ENCODE measurements at regions not wholly inside any gene's neighbourhood (a gene's known extent, or its start where the extent isn't known, plus 50 kb on each side); places are given as distances from the start of the nearest gene placed in this dataset.
A peak's percentile ranks its signal among the peaks of the same experiment; 100 is the strongest.
"Not testable (repeated sequence)": the region's sequence is repeated elsewhere in the genome, so short reads cannot be mapped to it uniquely, and the experiment has no call there.

DNA sequence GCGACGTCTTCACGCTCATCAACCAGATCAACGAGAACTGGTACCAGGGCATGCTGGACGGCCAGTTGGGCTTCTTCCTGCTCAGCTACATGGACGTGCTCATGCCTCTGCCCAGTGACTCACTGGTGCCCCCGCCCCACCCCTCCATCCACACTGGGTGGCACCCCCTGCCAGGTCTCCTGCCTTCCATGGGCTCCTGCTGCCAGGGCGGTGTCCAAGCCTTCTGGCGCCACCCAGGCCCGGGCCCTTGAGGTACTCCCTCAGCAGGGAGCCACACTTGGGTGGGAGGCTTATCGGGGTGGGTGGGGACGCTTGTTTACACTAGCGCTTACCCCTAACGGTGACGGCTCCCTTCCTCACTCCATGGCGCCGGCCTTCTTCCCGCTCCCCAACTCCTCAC lies 148.2 kb downstream of the GOSR1 start:
- H3K27ac Mint-ChIP-seq; H3K36me3 ChIP-seq (ENCODE audit: insufficient read depth, low read length); H3K9me3 Mint-ChIP-seq; ATAC-seq (ENCODE audit: poor library complexity); POLR2A ChIA-PET; H3K36me3 Mint-ChIP-seq (ENCODE audit: low read depth); H3K27me3 Mint-ChIP-seq; CTCF ChIA-PET; H3K4me1 Mint-ChIP-seq (ENCODE audit: low read depth); H3K4me1 ChIP-seq (ENCODE audit: insufficient read depth, low read length); intact Hi-C loops (cut with DNase I, micrococcal nuclease); H3K27ac ChIP-seq (ENCODE audit: low read depth in 1 of 2, low read length in 2 of 2); H3K27me3 ChIP-seq (ENCODE audit: control insufficient read depth in 1 of 2, insufficient read depth in 2 of 2, low read length in 2 of 2); H3K9me3 ChIP-seq (ENCODE audit: control insufficient read depth in 1 of 2, insufficient read depth in 1 of 2, low read length in 2 of 2); H3K4me3 Mint-ChIP-seq; DNase-seq; H3K4me3 ChIP-seq (ENCODE audit: low read length): not testable (repeated sequence)

DNA sequence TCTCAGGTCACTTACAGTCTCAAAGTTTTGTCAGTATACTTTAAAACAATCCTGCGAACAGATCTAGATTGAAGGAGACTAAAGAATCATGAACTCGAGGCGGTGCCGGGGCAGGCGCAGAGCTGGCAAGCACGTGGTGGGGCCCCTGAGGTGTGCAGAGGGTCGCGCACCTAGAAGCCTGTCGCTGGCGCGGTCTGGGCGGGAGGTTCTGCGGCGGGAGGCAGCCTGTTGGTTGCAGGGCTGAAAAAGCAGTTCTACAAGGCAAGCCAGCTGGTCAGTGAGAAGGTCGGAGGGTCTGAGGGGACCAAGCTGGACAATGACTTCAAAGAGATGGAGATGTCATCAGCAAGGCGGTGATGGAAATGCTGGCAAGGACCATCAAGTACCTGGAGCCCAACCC lies 147.0 kb downstream of the GOSR1 start:
- ATAC-seq (ENCODE audit: poor library complexity); H3K27ac Mint-ChIP-seq; H3K36me3 Mint-ChIP-seq (ENCODE audit: low read depth); H3K4me1 ChIP-seq (ENCODE audit: insufficient read depth, low read length); H3K27me3 ChIP-seq (ENCODE audit: control insufficient read depth in 1 of 2, insufficient read depth in 2 of 2, low read length in 2 of 2); CTCF ChIA-PET; H3K36me3 ChIP-seq (ENCODE audit: insufficient read depth, low read length); H3K27ac ChIP-seq (ENCODE audit: low read depth in 1 of 2, low read length in 2 of 2); H3K4me3 Mint-ChIP-seq; H3K4me1 Mint-ChIP-seq (ENCODE audit: low read depth); H3K4me3 ChIP-seq (ENCODE audit: low read length); intact Hi-C loops (cut with DNase I, micrococcal nuclease); H3K9me3 Mint-ChIP-seq; POLR2A ChIA-PET; H3K27me3 Mint-ChIP-seq; DNase-seq; H3K9me3 ChIP-seq (ENCODE audit: control insufficient read depth in 1 of 2, insufficient read depth in 1 of 2, low read length in 2 of 2): not testable (repeated sequence)

DNA sequence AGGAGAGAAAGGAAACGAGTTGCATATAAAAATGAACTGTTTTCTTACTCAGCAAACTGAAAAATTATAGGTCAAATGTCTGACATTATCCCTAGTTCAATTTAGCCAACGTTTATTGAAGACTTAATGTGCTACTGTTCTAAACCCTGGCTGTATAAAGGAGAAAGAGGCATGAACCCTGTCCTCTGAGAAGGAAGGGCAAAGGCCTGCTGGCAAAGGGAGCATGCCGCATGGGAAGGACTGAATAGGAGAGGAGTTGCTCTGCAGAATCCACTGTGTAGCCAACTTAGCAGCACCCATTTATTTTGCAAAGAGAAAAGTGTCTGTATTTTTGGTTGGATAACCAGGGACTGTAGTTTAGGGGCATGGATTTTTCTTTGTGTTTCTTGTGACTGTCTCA lies 132.5 kb downstream of the GOSR1 start:
- H3K4me3 Mint-ChIP-seq; ATAC-seq (ENCODE audit: poor library complexity); H3K27me3 Mint-ChIP-seq; CTCF ChIA-PET; intact Hi-C loops (cut with DNase I, micrococcal nuclease); H3K4me3 ChIP-seq (ENCODE audit: low read length); H3K4me1 Mint-ChIP-seq (ENCODE audit: low read depth); H3K27ac Mint-ChIP-seq; H3K36me3 ChIP-seq (ENCODE audit: insufficient read depth, low read length); H3K27ac ChIP-seq (ENCODE audit: low read depth in 1 of 2, low read length in 2 of 2); POLR2A ChIA-PET; H3K4me1 ChIP-seq (ENCODE audit: insufficient read depth, low read length); H3K27me3 ChIP-seq (ENCODE audit: control insufficient read depth in 1 of 2, insufficient read depth in 2 of 2, low read length in 2 of 2); H3K9me3 ChIP-seq (ENCODE audit: control insufficient read depth in 1 of 2, insufficient read depth in 1 of 2, low read length in 2 of 2); DNase-seq; H3K9me3 Mint-ChIP-seq: not testable (repeated sequence)
- H3K36me3 Mint-ChIP-seq (ENCODE audit: low read depth) = peaks cover 16% of the 10 kb centered on the region

DNA sequence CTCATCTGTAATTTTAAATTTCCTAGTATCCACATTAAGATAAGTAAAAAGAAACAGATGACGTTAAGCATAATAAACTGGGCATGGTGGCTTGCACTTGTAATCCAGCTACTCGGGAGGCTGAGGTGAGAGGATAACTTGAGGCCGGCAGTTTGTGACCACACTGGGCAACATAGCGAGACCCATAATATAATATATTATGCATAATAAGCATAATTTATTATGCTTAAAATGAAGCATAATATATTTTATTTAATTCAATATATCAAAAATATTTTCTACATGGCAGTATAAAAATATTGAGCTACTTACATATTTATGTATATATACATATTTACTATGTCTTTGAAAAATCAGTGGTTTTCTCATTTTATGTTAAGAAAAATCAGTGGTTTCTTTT lies 128.3 kb downstream of the GOSR1 start:
- Histone ChIP-seq H3K27me3 (ENCODE audit: control insufficient read depth in 1 of 2, insufficient read depth in 2 of 2, low read length in 2 of 2) (no peaks in the 10 kb centered on the region), H3K9me3 (ENCODE audit: control insufficient read depth in 1 of 2, insufficient read depth in 1 of 2, low read length in 2 of 2) (no peaks in the 10 kb centered on the region), H3K4me1 (ENCODE audit: insufficient read depth, low read length) (peaks cover 4% of the 10 kb centered on the region), H3K27ac (ENCODE audit: low read depth in 1 of 2, low read length in 2 of 2) (no peak overlapping the region), H3K36me3 (ENCODE audit: insufficient read depth, low read length) (peaks cover under 1% of the 10 kb centered on the region), H3K4me3 (ENCODE audit: low read length) (no peak overlapping the region)
- Mint-ChIP-seq H3K9me3 (no peaks in the 10 kb centered on the region), H3K36me3 (ENCODE audit: low read depth) (peaks cover 5% of the 10 kb centered on the region), H3K27ac (no peak overlapping the region), H3K27me3 (no peaks in the 10 kb centered on the region), H3K4me1 (ENCODE audit: low read depth) (peaks cover 28% of the 10 kb centered on the region), H3K4me3 (no peak overlapping the region)
- TF ChIP-seq, protein P1, sequence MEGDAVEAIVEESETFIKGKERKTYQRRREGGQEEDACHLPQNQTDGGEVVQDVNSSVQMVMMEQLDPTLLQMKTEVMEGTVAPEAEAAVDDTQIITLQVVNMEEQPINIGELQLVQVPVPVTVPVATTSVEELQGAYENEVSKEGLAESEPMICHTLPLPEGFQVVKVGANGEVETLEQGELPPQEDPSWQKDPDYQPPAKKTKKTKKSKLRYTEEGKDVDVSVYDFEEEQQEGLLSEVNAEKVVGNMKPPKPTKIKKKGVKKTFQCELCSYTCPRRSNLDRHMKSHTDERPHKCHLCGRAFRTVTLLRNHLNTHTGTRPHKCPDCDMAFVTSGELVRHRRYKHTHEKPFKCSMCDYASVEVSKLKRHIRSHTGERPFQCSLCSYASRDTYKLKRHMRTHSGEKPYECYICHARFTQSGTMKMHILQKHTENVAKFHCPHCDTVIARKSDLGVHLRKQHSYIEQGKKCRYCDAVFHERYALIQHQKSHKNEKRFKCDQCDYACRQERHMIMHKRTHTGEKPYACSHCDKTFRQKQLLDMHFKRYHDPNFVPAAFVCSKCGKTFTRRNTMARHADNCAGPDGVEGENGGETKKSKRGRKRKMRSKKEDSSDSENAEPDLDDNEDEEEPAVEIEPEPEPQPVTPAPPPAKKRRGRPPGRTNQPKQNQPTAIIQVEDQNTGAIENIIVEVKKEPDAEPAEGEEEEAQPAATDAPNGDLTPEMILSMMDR (IDR thresholded peaks at IDR 0.05) = no peak
- ChIA-PET CTCF (no interaction called here), POLR2A (no interaction called here)
- DNase-seq = no peak
- intact Hi-C loops (cut with DNase I, micrococcal nuclease) = no loop called here
- no peak for ATAC-seq (ENCODE audit: poor library complexity)

DNA sequence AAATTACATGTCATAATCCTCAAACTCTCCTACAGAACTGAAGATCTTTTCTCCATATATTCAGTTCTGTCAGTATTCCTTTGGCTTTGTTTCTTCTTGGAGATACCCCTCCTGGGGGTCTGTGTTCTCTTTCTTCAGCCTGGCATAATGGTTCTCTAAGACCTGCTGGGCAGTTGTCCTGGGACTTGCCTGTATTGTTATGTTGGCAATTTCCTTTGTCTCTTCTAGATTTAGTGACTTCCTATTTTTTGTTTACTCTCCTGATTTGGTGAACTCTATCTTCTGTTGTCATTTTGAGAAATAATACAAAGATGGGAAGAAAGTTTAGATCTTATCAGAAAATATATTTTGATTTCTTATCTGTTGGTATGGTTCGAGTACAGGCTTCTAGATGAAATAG lies 127.8 kb downstream of the GOSR1 start:
- H3K27me3 Mint-ChIP-seq = no peaks in the 10 kb centered on the region
- intact Hi-C loops (cut with DNase I, micrococcal nuclease) = no loop called here
- ChIA-PET POLR2A (no interaction called here), CTCF (no interaction called here)
- no peaks in the 10 kb centered on the region for H3K9me3 Mint-ChIP-seq
- Histone ChIP-seq H3K27me3 (ENCODE audit: control insufficient read depth in 1 of 2, insufficient read depth in 2 of 2, low read length in 2 of 2) (no peaks in the 10 kb centered on the region), H3K4me1 (ENCODE audit: insufficient read depth, low read length) (peaks cover 4% of the 10 kb centered on the region), H3K9me3 (ENCODE audit: control insufficient read depth in 1 of 2, insufficient read depth in 1 of 2, low read length in 2 of 2) (no peaks in the 10 kb centered on the region), H3K27ac (ENCODE audit: low read depth in 1 of 2, low read length in 2 of 2) (no peak overlapping the region), H3K4me3 (ENCODE audit: low read length) (no peak overlapping the region), H3K36me3 (ENCODE audit: insufficient read depth, low read length) (no peaks in the 10 kb centered on the region)
- H3K36me3 Mint-ChIP-seq (ENCODE audit: low read depth) = peaks cover 5% of the 10 kb centered on the region
- ATAC-seq (ENCODE audit: poor library complexity) (no peak), DNase-seq (no peak)
- H3K4me1 Mint-ChIP-seq (ENCODE audit: low read depth) = peaks cover 28% of the 10 kb centered on the region
- TF ChIP-seq, protein P1 (IDR thresholded peaks at IDR 0.05) = no peak
- H3K4me3 Mint-ChIP-seq = no peak overlapping the region
- no peak overlapping the region for H3K27ac Mint-ChIP-seq

DNA sequence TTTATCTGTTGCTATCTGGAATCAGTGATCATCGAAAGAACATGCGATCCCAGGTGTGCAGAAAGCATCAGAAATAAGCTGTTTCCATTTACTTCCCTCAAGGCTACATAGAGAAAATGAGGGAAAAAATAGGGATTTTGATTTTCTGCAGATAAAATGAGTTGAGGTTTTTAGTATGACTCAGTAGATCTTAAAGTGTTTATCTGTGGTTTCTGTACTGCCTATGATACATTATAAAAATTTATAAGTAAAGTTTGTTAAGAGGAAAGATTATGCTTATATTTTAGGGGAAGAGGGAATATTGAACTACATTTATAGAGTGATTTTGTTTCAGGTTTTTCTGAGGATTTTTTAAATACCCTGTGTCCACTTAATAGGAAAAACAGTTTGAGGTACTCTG lies 125.2 kb downstream of the GOSR1 start:
- H3K27me3 ChIP-seq (ENCODE audit: control insufficient read depth in 1 of 2, insufficient read depth in 2 of 2, low read length in 2 of 2); H3K4me3 ChIP-seq (ENCODE audit: low read length); ATAC-seq (ENCODE audit: poor library complexity); H3K27me3 Mint-ChIP-seq; H3K36me3 ChIP-seq (ENCODE audit: insufficient read depth, low read length); CTCF ChIA-PET; intact Hi-C loops (cut with DNase I, micrococcal nuclease); H3K27ac ChIP-seq (ENCODE audit: low read depth in 1 of 2, low read length in 2 of 2); H3K36me3 Mint-ChIP-seq (ENCODE audit: low read depth); POLR2A ChIA-PET; H3K9me3 ChIP-seq (ENCODE audit: control insufficient read depth in 1 of 2, insufficient read depth in 1 of 2, low read length in 2 of 2); DNase-seq; H3K27ac Mint-ChIP-seq; H3K9me3 Mint-ChIP-seq: not testable (repeated sequence)
- Mint-ChIP-seq H3K4me3 (peak overlapping the region; percentile 90), H3K4me1 (ENCODE audit: low read depth) (peaks cover 28% of the 10 kb centered on the region)
- peaks cover 12% of the 10 kb centered on the region for H3K4me1 ChIP-seq (ENCODE audit: insufficient read depth, low read length)
